ENCODE measurements at regions not wholly inside any gene's neighbourhood (a gene's known extent, or its start where the extent isn't known, plus 50 kb on each side); places are given as distances from the start of the nearest gene placed in this dataset.
"Not testable (repeated sequence)": the region's sequence is repeated elsewhere in the genome, so short reads cannot be mapped to it uniquely, and the experiment has no call there.

- TF ChIP-seq ZNF678 (CRISPR knock-in tag; IDR thresholded peaks at IDR 0.05); CHCHD3 (CRISPR knock-in tag; IDR thresholded peaks at IDR 0.05); FIP1L1 (IDR thresholded peaks at IDR 0.05; ENCODE audit: borderline replicate concordance, insufficient read depth, low read depth, low read length); TCF7 (IDR thresholded peaks at IDR 0.05; ENCODE audit: low read depth); KLF13 (CRISPR knock-in tag; IDR thresholded peaks at IDR 0.05); NCOR1 (IDR thresholded peaks at IDR 0.05; ENCODE audit: borderline replicate concordance, low read length): not testable (repeated sequence)
- TF ChIP-seq, protein P1, sequence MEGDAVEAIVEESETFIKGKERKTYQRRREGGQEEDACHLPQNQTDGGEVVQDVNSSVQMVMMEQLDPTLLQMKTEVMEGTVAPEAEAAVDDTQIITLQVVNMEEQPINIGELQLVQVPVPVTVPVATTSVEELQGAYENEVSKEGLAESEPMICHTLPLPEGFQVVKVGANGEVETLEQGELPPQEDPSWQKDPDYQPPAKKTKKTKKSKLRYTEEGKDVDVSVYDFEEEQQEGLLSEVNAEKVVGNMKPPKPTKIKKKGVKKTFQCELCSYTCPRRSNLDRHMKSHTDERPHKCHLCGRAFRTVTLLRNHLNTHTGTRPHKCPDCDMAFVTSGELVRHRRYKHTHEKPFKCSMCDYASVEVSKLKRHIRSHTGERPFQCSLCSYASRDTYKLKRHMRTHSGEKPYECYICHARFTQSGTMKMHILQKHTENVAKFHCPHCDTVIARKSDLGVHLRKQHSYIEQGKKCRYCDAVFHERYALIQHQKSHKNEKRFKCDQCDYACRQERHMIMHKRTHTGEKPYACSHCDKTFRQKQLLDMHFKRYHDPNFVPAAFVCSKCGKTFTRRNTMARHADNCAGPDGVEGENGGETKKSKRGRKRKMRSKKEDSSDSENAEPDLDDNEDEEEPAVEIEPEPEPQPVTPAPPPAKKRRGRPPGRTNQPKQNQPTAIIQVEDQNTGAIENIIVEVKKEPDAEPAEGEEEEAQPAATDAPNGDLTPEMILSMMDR (CRISPR knock-in tag; IDR thresholded peaks at IDR 0.05) = not testable (repeated sequence)
Measured at GRCh38 chr5:82932473-82933220, 144.5 kb downstream of the TMEM167A start.

Measured in HepG2 (cell line).